A673 (cell line): ENCODE measurements at regions not wholly inside any gene's neighbourhood (a gene's known extent, or its start where the extent isn't known, plus 50 kb on each side); places are given as distances from the start of the nearest gene placed in this dataset.

Experiments used
- CTCF ChIP-seq: fragments of 300-800, 200-600 bp; sonication (generic); conservative IDR thresholded peaks from 2 replicates; pipeline ENCODE4 v1.5.1; 2017; ENCODE audit warnings: low read depth, mild to moderate bottlenecking, antibody characterized with exemption, low read length, moderate library complexity, mixed read lengths
- EZH2 ChIP-seq: fragments of 200-600 bp; sonication (generic); IDR thresholded peaks from 2 replicates; pipeline ENCODE4 v1.6.1; 2017; ENCODE audit warnings: borderline replicate concordance, low read depth, mild to moderate bottlenecking, mixed read lengths, antibody characterized with exemption, low read length; ENCODE audit not compliant: poor library complexity, severe bottlenecking

DNA sequence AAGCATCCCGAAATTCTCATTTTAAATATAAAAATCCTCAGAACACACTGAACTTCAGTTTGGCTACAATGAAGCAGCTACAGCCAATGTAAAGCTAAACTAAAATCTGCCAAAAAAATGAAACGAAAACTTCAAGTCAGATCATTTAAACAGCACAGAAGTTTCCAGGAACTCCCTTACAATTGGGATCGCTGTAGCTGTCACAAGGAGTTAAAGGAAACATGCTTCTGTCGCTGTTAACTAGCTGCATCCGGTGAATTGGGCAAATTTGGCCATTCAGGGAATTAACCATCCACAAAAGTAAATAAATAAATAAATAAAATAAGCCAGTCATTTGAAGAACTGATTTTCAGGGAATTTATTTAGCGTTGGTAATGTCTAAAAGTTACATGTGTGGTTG is 77.0 kb upstream of the PEG3 start:
- TF ChIP-seq CTCF = no peak
- no peak for TF ChIP-seq EZH2
